GM21576 (cell line): ENCODE measurements at regions not wholly inside any gene's neighbourhood (a gene's known extent, or its start where the extent isn't known, plus 50 kb on each side); places are given as distances from the start of the nearest gene placed in this dataset.

Experiments used
- ATAC-seq: cut with Tn5 transposase; IDR thresholded peaks from one replicate; pipeline ENCODE4 v1.9.1; 2021; ENCODE audit warnings: mild to moderate bottlenecking, moderate library complexity; ENCODE audit not compliant: unreplicated experiment

GRCh38 chr14:25552826-25553225, 502.9 kb upstream of the STXBP6 start:
- ATAC-seq, result no peak

- ATAC-seq, result no peak
Observed at GRCh38 chr14:25551674-25552073, 501.7 kb upstream of the STXBP6 start.

- ATAC-seq, result no peak
Observed at GRCh38 chr14:25546826-25547225, 496.9 kb upstream of the STXBP6 start.

- ATAC-seq, result no peak
Observed at GRCh38 chr14:25537846-25538455, 488.0 kb upstream of the STXBP6 start.

GRCh38 chr14:25526290-25526689, 476.3 kb upstream of the STXBP6 start:
- ATAC-seq, result no peak

GRCh38 chr14:25522926-25523325, 473.0 kb upstream of the STXBP6 start:
- ATAC-seq, result no peak

- no peak for ATAC-seq
Observed at GRCh38 chr14:25522116-25522515, 472.2 kb upstream of the STXBP6 start.

- ATAC-seq, result no peak
Observed at GRCh38 chr14:25521616-25522015, 471.7 kb upstream of the STXBP6 start.

GRCh38 chr14:25520821-25521220, 470.9 kb upstream of the STXBP6 start:
- ATAC-seq, result no peak

- ATAC-seq, result no peak
Observed at GRCh38 chr14:25518364-25518763, 468.4 kb upstream of the STXBP6 start.

GRCh38 chr14:25516838-25517237, 466.9 kb upstream of the STXBP6 start:
- ATAC-seq, result no peak

GRCh38 chr14:25508845-25509244, 458.9 kb upstream of the STXBP6 start:
- ATAC-seq, result no peak

- ATAC-seq, result no peak
Observed at GRCh38 chr14:25501749-25502148, 451.8 kb upstream of the STXBP6 start.

- no peak for ATAC-seq
Observed at GRCh38 chr14:25488961-25489360, 439.0 kb upstream of the STXBP6 start.

GRCh38 chr14:25485381-25485780, 435.4 kb upstream of the STXBP6 start:
- no peak for ATAC-seq

GRCh38 chr14:25484906-25485305, 435.0 kb upstream of the STXBP6 start:
- no peak for ATAC-seq

- ATAC-seq, result no peak
Observed at GRCh38 chr14:25484235-25484634, 434.3 kb upstream of the STXBP6 start.

- no peak for ATAC-seq
Observed at GRCh38 chr14:25477316-25478098, 427.6 kb upstream of the STXBP6 start.

GRCh38 chr14:25472700-25473099, 422.8 kb upstream of the STXBP6 start:
- ATAC-seq, result no peak

- no peak for ATAC-seq
Observed at GRCh38 chr14:25464772-25465171, 414.8 kb upstream of the STXBP6 start.

- ATAC-seq, result no peak
Observed at GRCh38 chr14:25464078-25464477, 414.1 kb upstream of the STXBP6 start.

GRCh38 chr14:25463480-25463879, 413.5 kb upstream of the STXBP6 start:
- ATAC-seq, result no peak

- no peak for ATAC-seq
Observed at GRCh38 chr14:25461780-25462179, 411.8 kb upstream of the STXBP6 start.
